HL-60 (cell line): ENCODE measurements at regions not wholly inside any gene's neighbourhood (a gene's known extent, or its start where the extent isn't known, plus 50 kb on each side); places are given as distances from the start of the nearest gene placed in this dataset.

Experiments used
- CTCF ChIP-seq: IDR thresholded peaks from one replicate; pipeline ENCODE4 v1.5.1; 2011; ENCODE audit warnings: low read length, control low read depth, inconsistent platforms; ENCODE audit not compliant: insufficient read depth
- GABPA ChIP-seq: IDR thresholded peaks from 2 replicates; pipeline ENCODE4 v1.6.1; 2012; ENCODE audit warnings: low read depth
- POLR2AphosphoS5 ChIP-seq: IDR thresholded peaks from 2 replicates; pipeline ENCODE4 v1.6.1; 2012; ENCODE audit warnings: low read depth
- REST ChIP-seq: IDR thresholded peaks from 2 replicates; pipeline ENCODE4 v1.6.1; 2012; ENCODE audit warnings: low read depth; ENCODE audit not compliant: insufficient replicate concordance
- SPI1 ChIP-seq: IDR thresholded peaks from 2 replicates; pipeline ENCODE4 v1.6.1; 2012; ENCODE audit warnings: low read depth, mild to moderate bottlenecking, borderline replicate concordance

- peak; percentile 1 for TF ChIP-seq CTCF
- TF ChIP-seq REST = no peak
- TF ChIP-seq POLR2AphosphoS5 = no peak
- no peak for TF ChIP-seq GABPA
- no peak for TF ChIP-seq SPI1
Observed at GRCh38 chr20:59515013-59515905, 89.1 kb upstream of the PHACTR3 start.
